ENCODE measurements at regions not wholly inside any gene's neighbourhood (a gene's known extent, or its start where the extent isn't known, plus 50 kb on each side); places are given as distances from the start of the nearest gene placed in this dataset.
A peak's percentile ranks its signal among the peaks of the same experiment; 100 is the strongest.
"Not testable (repeated sequence)": the region's sequence is repeated elsewhere in the genome, so short reads cannot be mapped to it uniquely, and the experiment has no call there.

DNA sequence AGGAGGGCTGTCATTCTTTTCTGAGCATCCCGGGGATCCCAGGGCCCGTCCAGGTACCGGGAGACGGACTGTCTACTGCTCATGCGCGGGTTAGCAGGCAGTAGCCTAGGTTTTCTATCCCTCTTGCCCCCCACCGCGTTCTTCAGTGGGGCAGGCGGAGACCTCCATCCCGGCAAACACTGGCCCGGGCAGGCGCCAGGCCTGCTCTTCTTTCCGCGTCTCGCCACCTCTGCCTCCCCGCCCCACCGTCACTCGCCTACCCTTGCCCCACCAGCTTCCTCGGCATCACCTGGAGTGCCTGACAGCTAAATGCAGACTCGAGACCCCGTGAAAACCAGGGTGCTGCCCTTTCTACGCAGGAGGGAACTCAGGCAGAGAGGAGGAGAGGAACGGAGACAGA is 1937.7 kb upstream of the DEFB115 start:
- no peak overlapping the region for H3K4me3 ChIP-seq (ENCODE audit: low read depth, low read length)

DNA sequence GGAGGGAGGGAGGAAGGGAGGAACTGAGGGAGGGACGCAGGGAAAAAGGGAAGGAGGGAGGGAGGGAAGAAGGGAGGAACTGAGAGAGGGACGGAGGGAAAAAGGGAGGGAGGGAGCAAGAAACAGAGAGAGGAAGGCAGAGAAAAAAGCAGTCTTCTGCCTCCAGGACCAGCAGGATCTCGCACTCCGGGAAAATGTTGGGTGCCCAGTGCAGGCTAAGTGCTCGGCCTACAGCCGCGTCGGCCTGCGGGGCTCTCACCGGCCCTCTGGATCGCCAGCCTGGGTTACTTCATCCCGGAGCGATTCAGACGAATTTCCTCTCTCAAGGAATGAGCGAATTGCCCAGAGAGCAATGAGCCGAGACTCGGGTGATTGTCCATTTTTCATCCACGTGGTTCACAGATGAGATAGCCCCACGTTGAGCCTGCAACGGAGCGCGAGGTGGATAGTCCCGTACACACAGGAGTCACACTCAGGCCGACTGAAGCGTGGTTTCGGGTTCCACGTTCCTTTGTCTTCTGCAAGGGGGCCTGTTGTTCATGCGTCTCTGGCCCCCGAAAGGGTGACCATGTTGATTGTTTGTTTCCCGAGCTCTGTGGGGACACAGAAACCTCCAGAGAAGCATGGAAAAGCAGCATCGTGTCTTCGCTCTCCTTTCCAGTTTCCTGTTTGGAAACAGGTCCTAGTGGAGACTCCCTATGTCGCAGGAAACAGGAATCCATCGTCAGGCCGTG is 1937.1 kb upstream of the DEFB115 start:
- H3K4me3 ChIP-seq (ENCODE audit: low read depth, low read length) = not testable (repeated sequence)

DNA sequence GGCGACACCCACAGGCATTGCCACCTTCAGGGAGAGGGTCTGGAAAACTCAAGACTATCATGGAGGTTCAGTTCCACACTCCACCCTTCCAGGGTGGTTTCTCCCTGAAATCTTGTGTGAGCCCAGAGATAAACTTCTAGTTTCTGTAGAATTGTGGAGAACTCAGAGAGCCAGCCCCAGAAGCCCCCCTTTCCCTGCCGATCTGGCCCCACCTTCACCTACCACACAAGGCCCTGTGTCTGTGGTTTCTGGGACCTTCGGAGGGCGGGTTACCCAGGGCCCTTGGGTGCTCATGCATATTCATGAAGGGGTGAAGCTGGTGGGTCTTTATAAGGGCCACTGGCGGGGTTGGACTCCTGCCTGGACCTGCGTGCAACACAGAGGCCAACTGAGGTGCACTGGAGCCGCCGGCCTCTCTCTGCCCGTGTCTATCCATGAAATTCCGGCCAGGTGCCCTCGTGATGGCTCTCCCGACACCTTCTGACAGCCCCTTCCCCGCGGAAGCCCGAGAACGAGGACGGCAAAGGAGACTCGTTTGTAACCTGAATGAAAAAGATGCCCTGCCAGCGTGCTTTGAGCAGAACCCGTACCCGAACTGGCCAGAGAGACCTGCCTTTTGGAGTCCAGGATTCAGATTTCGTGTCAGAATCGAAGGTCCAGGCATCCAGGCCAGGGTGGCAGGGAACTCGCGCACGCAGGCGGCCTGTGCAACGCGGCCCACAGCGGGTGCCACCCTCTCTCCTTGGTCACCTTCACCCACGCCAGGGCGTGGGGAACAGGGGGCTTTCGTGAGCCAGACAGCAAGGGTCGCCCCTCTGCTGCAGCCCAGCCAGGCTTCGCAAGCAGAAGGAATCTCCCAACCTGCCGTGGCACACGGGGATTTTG is 1933.6 kb upstream of the DEFB115 start:
- not testable (repeated sequence) for H3K4me3 ChIP-seq (ENCODE audit: low read depth, low read length)

DNA sequence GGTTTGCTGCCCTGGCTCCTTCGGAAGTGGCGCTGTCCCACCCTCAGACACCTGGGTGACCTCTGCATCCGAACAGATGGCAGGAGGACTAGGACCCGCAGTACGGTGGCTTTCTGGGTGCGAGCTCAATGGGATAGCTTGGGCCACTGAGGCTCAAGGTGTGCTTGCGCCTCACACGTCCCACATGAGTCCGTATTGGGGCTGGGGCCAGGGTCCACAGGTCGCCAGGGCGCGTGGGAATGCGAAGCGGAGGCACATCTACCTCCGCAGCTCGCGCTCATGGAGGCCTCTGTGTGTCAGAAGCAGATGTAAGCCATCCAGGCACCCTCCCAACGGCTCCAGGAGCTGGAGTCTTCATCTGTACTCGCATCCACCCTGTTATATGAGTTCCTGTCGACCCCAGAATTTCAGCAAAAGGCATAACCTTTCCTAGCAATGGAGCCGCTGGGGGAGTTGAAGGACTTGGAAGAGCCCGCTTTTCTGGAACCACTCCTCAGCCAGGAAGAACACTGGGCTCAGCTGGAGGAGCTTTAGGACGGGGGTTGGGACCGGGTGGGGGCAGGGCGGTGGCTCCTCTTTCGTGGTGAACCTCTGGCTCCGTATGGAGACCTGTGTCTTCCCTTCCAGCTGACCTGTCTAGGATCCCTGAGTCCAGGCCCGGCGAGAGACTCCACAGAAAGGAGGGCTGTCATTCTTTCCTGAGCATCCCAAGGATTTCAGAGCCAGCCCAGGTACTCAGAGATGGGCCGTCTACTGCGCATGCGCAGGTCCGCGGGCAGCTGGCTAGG is 1932.8 kb upstream of the DEFB115 start:
- H3K4me3 ChIP-seq (ENCODE audit: low read depth, low read length) = not testable (repeated sequence)

DNA sequence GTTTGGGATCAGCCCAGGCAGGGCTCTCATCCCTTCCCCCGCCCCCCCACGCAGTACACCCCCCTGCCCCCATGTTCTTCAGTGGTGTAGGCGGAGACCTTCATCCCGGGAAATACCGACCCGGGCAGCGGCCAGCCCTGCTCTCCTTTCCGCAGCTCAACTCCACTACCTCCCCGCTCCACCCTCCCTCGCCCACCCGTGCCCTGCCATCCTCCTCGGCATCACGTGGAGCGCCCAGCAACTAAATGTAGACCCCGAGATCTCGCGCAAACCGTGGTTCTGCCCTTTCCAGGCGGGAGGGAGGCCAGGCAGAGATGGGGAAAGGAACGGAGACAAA is 1932.2 kb upstream of the DEFB115 start:
- no peak overlapping the region for H3K4me3 ChIP-seq (ENCODE audit: low read depth, low read length)

DNA sequence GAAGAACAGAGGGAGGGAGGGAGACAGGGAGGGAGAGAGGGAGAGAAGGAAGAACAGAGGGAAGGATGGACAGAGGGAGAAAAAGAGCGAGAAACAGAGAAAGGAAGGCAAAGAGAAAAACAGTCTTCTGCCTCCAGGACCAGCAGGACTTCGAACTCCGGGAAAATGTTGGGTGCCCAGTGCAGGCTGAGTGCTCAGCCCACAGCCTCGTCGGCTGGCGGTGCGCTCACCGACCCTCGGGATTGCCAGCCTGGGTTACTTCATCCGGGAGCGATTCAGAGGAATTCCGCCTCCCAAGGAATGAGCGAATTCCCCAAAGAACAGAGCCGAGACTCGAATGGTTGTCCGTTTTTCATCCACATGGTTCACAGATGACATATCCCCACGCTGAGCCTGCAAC is 1931.7 kb upstream of the DEFB115 start:
- H3K4me3 ChIP-seq (ENCODE audit: low read depth, low read length) = not testable (repeated sequence)

DNA sequence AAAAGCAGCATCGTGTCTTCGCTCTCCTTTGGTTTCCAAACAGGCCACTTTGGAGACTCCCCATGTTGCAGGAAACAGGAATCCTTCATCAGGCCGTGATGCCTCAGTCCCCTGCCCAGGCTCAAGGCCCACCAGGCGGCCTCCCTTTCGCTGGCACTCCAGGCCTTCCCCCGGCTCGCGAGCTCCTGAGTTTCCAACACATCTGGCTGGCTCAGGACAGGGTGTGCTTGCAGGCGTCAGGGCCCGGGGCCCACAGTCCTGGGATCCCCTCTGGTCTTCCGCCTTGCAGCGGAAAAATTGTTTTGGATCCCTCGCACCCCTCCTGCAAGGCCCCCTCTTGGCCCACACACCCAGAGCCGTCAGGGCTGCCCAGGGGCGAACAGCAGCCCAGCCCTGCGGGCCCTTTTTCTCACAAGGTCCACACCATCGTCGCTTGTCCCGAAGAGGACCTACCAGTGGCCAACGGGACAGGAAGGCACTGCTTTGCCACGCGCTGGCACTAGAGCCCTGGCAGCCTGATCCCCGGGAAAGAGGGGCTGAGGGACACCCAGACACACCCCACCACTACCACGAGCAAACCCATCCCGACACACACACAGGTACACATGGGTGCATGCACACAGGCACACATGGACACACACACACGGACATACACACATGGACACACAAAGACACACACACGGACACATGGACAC is 1930.9 kb upstream of the DEFB115 start:
- H3K4me3 ChIP-seq (ENCODE audit: low read depth, low read length) = no peak overlapping the region

DNA sequence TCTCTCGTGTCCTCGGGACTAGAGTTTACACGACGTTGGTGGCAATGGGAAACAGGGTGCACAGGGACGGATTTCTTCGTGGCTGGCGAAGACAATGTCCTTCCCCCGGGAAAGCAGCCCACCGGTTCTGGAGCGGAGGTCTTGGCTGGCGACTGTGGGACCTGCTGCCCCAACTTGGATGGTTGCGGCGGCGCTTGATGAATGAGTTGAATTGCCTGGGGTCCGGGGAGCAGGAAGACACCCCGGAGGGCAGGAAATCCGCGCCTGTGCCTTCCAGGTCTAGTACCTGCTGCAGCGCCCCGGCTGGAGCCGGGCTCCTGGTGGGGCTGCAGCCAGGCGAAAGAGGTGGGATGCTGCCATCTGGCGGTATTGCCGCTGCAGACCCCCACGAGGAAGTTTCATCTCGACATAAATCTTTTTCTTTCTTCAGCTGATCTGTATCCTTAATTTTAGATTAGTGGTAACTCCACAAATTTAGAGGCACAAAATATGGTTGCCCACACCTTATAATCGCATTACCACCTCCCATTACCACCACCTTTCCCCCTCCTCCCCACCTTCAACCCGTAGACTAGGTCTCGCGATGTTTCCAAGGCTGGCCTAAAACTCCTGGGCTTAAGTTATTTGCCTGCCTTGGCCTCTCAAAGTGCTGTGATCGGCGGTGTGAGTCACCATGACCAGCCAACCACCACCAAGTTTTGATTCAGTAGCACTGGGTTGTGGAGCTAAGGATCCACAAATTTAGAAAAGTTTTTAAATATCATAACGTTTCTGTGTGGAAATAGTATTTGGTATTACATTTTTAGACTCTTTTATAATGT is 1929.7 kb upstream of the DEFB115 start:
- H3K4me3 ChIP-seq (ENCODE audit: low read depth, low read length) = not testable (repeated sequence)

DNA sequence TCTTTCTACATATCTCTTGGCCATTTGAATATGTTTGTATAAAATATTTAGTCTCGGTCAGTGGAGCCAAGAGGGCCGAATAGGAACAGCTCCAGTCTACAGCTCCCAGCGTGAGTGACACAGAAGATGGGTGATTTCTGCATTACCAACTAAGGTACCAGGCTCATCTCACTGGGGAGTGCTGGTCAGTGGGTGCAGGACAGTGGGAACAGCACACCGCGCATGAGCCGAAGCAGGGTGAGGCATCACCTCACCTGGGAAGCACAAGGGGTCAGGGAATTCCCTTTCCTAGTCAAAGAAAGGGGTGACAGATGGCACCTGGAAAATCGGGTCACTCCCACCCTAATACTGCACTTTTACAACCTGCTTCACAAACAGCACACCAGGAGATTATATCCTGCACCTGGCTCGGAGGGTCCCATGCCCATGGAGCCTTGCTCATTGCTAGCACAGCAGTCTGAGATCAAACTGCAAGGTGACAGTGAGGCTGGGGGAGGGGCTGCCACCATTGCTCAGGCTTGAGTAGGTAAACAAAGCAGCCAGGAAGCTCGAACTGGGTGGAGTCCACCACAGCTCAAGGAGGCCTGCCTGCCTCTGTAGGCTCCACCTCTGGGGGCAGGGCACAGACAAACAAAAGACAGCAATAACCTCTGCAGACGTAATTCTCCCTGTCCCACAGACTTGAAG is 1926.9 kb upstream of the DEFB115 start:
- not testable (repeated sequence) for H3K4me3 ChIP-seq (ENCODE audit: low read depth, low read length)

DNA sequence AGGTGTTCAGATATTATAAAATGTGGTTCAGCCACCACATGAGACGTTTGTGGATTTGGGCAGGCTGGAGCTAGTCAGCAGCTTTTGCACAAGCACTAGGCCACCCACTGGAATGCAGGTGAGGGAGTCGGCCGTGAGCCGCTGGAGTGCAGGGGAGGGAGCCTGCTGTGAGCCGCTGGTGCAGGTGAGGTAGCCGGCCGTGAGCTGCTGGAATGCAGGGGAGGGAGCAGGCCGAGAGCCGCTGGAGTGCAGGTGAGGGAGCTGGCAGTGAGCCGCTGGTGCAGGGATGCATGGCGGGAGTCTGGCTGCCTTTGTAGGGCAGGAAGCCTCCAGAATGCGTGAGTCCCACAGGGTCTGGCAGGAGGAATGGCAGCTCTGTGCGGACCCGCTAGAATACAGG is 1907.6 kb upstream of the DEFB115 start:
- no peak overlapping the region for H3K4me3 ChIP-seq (ENCODE audit: low read depth, low read length)

DNA sequence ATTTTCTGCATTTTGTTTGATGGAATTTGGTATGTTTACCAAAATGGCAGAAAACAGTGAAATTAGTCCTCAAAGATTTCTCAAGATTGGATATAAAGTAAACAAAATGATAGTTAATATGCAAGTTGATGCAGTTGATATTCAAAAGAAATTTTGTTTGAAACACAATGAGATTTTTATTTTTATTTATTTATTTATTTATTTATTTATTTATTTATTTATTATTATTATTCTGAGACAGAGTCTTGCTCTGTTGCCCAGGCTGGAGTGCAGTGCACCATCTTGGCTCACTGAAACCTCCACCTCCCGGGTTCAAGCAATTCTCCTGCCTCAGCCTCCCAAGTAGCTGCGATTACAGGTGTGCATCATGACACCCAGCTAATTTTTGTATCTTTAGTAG is 1881.5 kb upstream of the DEFB115 start:
- not testable (repeated sequence) for H3K4me3 ChIP-seq (ENCODE audit: low read depth, low read length)

DNA sequence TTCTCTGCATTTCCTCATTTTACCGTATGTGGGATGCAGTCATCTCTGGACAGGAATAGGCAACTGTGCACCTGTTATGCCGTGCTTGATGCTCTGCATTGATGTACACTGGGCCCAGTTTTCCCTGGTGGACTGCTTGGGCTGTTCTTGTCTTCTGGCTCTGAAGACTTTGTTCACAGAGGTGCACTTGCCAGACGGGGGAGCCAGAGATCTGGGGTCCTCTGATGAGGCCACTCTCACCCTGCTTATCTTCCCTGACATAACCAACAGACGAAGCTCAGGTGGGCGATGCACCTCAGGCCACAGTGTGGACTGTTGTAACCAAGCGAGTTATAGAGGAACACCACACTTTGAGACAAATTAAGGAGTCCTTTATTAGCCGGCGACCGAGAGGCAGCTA is 1864.6 kb upstream of the DEFB115 start:
- H3K4me3 ChIP-seq (ENCODE audit: low read depth, low read length) = not testable (repeated sequence)

DNA sequence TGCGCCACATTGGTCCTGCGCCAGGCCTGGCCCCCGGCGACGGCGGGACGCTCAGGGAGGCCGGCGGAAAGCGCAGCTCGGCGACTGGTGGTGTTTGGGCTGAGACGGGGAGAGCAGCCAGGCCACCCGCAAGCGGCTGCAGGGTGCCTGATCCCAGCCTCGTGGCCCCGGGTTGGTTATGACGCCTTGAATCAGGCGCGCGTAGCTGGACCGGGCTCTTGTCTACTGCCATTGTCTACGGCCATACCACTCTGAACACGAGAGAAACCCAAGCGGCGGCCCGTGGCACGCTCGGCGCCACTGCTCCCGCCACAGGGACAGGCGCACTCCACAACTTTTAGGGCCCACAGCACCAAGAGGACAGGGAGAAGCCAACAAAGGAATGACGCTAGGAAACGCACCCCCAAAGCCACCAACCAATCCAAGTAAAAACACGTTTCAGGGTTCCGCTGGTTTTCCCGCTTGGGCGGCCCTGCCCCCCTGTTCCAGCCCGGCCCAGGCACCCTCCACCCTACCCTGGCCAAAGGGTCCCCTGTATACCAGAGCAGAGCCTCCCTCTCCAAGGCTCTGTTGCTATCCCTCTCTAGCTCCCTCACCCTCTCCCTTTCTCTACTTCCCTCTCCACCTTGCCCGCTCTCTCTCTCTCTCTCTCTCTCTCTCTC is 1849.3 kb upstream of the DEFB115 start:
- H3K4me3 ChIP-seq (ENCODE audit: low read depth, low read length) = peak overlapping the region; percentile 13

DNA sequence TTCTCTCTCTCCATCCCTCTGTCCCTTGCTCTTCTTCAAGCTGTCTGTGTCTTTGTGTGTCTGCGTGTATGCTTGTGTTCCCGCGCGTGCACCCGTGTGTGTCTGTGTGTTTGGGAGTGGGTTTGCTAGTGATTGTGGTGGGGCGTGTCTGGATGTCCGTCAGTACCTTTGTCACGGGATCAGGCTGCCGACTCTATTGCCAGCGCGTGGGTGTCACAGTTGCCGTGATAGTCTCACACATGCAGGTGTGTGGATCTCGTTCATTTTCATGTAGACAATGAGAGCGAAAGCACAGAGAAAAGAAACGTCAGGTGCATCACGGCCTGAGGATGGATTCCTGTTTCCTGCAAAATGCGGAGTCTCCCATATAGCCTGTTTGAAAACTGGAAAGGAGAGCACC is 1848.8 kb upstream of the DEFB115 start:
- H3K4me3 ChIP-seq (ENCODE audit: low read depth, low read length) = not testable (repeated sequence)

DNA sequence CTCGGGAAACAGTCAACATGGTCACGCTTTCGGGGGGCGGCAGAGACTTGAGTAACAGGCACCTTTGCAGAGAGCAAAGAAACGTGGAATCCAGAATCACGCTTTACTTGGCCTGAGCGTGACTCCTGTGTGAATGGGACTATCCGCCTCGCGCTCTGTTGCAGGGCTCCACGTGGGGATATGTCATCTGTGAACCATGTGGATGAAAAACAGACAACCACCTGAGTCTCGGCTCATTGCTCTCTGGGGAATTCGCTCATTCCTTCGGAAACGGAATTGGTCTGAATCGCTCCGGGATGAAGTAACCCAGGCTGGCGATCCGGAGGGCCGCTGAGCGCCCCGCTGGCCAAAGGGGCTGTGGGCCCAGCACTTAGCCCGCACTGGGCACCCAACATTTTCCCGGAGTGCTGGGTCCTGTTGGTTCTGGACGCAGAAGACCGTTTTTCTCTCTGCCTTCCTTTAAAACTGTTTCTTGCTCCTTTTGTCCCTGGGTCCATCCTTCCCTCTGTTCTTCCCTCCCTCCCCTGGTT is 1848.2 kb upstream of the DEFB115 start:
- H3K4me3 ChIP-seq (ENCODE audit: low read depth, low read length) = peak overlapping the region; percentile 13

DNA sequence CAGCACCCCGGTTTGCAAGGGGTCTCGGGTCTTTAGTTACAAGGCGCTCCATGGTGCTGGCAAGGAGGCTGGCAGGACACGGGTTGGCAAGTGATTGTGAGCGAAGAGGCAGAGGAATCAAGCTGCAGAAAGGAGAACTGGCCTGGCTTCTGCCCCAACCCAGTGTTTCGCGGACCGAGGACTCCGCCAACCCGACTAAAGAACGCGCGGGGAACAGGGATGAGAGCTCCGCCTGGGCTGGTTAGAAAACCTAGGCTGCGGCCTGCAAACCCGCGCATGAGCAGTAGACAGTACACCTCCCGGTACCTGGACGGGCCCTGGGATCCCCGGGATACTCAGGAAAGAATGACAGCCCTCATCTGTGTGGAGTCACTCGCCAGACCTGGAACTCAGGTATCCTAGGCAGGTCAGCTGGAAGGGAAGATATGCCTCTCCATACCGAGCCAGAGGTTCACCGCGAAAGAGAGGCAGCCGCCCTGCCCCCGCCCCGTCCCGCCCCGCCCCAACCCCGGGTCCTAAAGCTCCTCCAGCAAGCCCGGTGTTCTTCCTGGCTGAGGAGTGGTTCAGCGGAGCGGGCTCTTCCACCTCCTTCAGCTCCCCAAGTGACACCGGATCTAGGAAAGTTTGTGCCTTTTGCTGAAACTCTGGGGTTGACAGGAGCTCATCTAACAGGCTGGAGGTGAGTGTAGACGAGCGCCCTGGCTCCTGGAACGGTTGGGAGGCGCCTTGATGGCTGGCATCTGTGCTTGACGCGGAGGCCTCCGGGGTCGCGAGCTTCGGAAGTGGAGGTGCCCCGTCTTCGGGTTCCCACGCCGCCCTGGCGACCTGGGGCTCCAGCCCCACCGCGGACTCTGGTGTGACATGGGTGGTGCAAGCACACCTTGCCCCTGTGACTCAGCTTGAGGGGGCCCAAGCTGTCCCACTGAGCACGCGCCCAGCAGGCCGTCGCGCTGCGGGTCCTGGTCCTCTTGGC is 1847.3 kb upstream of the DEFB115 start:
- H3K4me3 ChIP-seq (ENCODE audit: low read depth, low read length) = peak overlapping the region; percentile 45

DNA sequence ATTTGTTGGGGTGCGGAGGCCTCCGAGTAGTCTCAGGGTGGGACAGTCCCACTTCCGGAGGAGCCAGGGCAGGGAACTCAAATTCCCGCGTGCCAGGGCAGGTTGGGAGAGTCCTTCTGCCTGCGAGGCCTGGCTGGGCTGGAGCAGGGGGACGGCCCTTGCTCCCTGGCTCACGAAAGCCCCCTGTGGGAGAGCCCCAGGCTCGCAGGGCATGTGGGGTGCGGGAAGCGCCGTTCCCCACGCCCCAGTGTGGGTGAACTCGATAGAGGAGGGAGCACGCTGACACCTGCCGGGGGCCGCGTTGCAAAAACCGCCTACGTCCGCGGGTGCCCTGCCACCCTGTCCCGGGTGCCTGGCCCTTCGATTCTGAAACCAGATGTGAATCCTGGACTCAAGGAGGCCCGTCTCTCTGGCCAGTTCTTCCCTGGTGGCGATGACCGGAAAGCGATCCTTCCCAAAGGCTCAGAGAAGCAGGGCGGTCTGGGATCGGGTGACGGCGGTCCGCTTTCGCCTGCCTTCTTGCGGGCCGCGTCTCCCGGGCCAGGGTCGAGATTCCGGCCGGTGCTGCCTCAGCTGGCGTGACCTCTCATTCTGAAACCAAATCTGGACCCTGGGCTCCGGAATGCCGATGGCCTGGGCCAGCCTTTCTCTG is 1846.5 kb upstream of the DEFB115 start:
- H3K4me3 ChIP-seq (ENCODE audit: low read depth, low read length) = no peak overlapping the region

All from iPS-11a (cell line).